CD8-positive, alpha-beta memory T cell (primary cell): ENCODE measurements at regions not wholly inside any gene's neighbourhood (a gene's known extent, or its start where the extent isn't known, plus 50 kb on each side); places are given as distances from the start of the nearest gene placed in this dataset.

Source experiments
- CTCF ChIA-PET: fragments of 350-600 bp; sonication (Branson Sonifier 250); formaldehyde crosslinking; loops from one replicate; lab custom pipeline; 2021; ENCODE audit warnings: antibody characterized with exemption; lab: Charles Lee
- POLR2A ChIA-PET: fragments of 350-600 bp; sonication (Branson Sonifier 250); formaldehyde crosslinking; loops from one replicate; lab custom pipeline; 2021; ENCODE audit warnings: antibody characterized with exemption; lab: Charles Lee
- DNase-seq, 5 donors: peaks; one replicate each; pipeline versions ENCODE4 v3.0.0 to v3.0.0-alpha.2; 2020 to 2022; ENCODE audit warnings: mixed read lengths in 1 of 5
- H3K27ac ChIP-seq: one replicate; pipeline ENCODE4 v1.7.0; 2013; ENCODE audit warnings: low read depth, mild to moderate bottlenecking, low read length, moderate library complexity
- H3K27me3 ChIP-seq: 2 replicates; pipeline ENCODE4 v1.7.0; 2013; ENCODE audit warnings: low read length, mild to moderate bottlenecking; ENCODE audit not compliant: insufficient read depth, poor library complexity, severe bottlenecking
- H3K36me3 ChIP-seq: 2 replicates; pipeline ENCODE4 v1.7.0; 2013; ENCODE audit warnings: mild to moderate bottlenecking, low read length, moderate library complexity; ENCODE audit not compliant: insufficient read depth
- H3K4me1 ChIP-seq: 2 replicates; pipeline ENCODE4 v1.7.0; 2013; ENCODE audit warnings: mild to moderate bottlenecking, low read length, moderate library complexity; ENCODE audit not compliant: insufficient read depth
- H3K4me3 ChIP-seq: 2 replicates; pipeline ENCODE4 v1.7.0; 2013; ENCODE audit warnings: mild to moderate bottlenecking, low read length
- H3K9me3 ChIP-seq: 2 replicates; pipeline ENCODE4 v1.7.0; 2013; ENCODE audit warnings: mild to moderate bottlenecking, low read length
- H3K27ac Mint-ChIP-seq, 8 donors: one replicate each; pipeline ENCODE4 v1.8.0; 2020 to 2021; ENCODE audit warnings: mixed read lengths in 8 of 8, mild to moderate bottlenecking in 6 of 8, inconsistent platforms in 3 of 8, moderate library complexity in 3 of 8
- H3K27me3 Mint-ChIP-seq, 2 donors: one replicate each; pipeline ENCODE4 v1.8.0; 2020 to 2021; ENCODE audit warnings: mixed read lengths in 2 of 2, mild to moderate bottlenecking in 1 of 2, moderate library complexity in 1 of 2
- H3K36me3 Mint-ChIP-seq, 3 donors: one replicate each; pipeline ENCODE4 v1.8.0; 2020 to 2021; ENCODE audit warnings: mixed read lengths in 3 of 3, inconsistent platforms in 1 of 3, mild to moderate bottlenecking in 1 of 3
- H3K4me1 Mint-ChIP-seq, 3 donors: one replicate each; pipeline ENCODE4 v1.8.0; 2020 to 2021; ENCODE audit warnings: mixed read lengths in 3 of 3, inconsistent platforms in 1 of 3, mild to moderate bottlenecking in 1 of 3
- H3K4me3 Mint-ChIP-seq, 7 donors: one replicate each; pipeline ENCODE4 v1.8.0; 2020 to 2021; ENCODE audit warnings: mixed read lengths in 7 of 7, mild to moderate bottlenecking in 6 of 7, moderate library complexity in 4 of 7, inconsistent platforms in 2 of 7
- H3K9me3 Mint-ChIP-seq, 5 donors: one replicate each; pipeline ENCODE4 v1.8.0; 2020 to 2022; ENCODE audit warnings: mixed read lengths in 5 of 5, mild to moderate bottlenecking in 3 of 5, moderate library complexity in 2 of 5, inconsistent platforms in 1 of 5

- Mint-ChIP-seq H3K27me3 (peaks cover 2 to 18% of the 10 kb centered on the region in 2 donors), H3K4me3 (no peak overlapping the region), H3K9me3 (no peaks in the 10 kb centered on the region), H3K4me1 (no peaks in the 10 kb centered on the region), H3K36me3 (no peaks in the 10 kb centered on the region), H3K27ac (no peak overlapping the region)
- Histone ChIP-seq H3K27ac (no peak overlapping the region), H3K36me3 (no peaks in the 10 kb centered on the region), H3K9me3 (no peaks in the 10 kb centered on the region), H3K4me1 (no peaks in the 10 kb centered on the region), H3K27me3 (no peaks in the 10 kb centered on the region), H3K4me3 (no peak overlapping the region)
- DNase-seq, result no peak
- CTCF ChIA-PET, result interaction anchor here (1.5 to 1.9 kb wide), 2 partner anchors 653 kb away, joined by 3 to 16 read pairs; no protein-coding TSS in a partner anchor
- POLR2A ChIA-PET, result no interaction called here
Observed at GRCh38 chr3:87351937-87352336, 75.6 kb upstream of the POU1F1 start.

GRCh38 chr3:87350367-87351199, 74.2 kb upstream of the POU1F1 start:
- ChIA-PET CTCF (interaction anchor here (0.6 to 1.9 kb wide), 20 partner anchors 11 to 869 kb away, joined by 3 to 16 read pairs (median 4); no protein-coding TSS in a partner anchor), POLR2A (no interaction called here)
- Mint-ChIP-seq H3K36me3 (no peaks in the 10 kb centered on the region), H3K4me3 (no peak overlapping the region), H3K27ac (no peak overlapping the region), H3K9me3 (no peaks in the 10 kb centered on the region), H3K4me1 (no peaks in the 10 kb centered on the region), H3K27me3 (peaks cover 2 to 20% of the 10 kb centered on the region in 2 donors)
- Histone ChIP-seq H3K27ac (no peak overlapping the region), H3K36me3 (no peaks in the 10 kb centered on the region), H3K9me3 (no peaks in the 10 kb centered on the region), H3K4me1 (no peaks in the 10 kb centered on the region), H3K4me3 (no peak overlapping the region), H3K27me3 (no peaks in the 10 kb centered on the region)
- peak in 4 of 5 donors; percentile 2 to 52 (median 42) for DNase-seq

DNA sequence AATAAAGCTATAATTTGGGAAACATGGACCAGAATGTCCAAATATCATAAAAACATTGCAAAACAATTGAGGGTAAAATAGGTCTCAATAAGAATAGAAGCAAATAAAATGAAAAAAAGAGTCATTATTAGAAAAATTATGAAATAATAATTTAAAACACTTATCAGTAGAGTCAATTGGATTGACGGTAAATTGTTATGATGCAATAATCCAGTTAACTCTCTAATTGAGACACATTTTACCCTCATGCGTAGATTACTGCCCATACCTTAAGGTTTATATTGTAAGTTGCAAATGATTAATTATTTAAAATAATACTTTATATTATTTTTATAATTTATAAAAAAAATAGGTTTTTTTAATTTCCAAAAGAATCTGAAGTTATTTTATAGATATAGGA, 73.4 kb upstream of the POU1F1 start:
- no peak overlapping the region for H3K4me3 Mint-ChIP-seq
- H3K27ac Mint-ChIP-seq, result no peak overlapping the region
- no peaks in the 10 kb centered on the region for H3K36me3 Mint-ChIP-seq
- H3K4me1 Mint-ChIP-seq, result no peaks in the 10 kb centered on the region
- no peak overlapping the region for H3K27ac ChIP-seq
- no peaks in the 10 kb centered on the region for H3K4me1 ChIP-seq
- H3K4me3 ChIP-seq, result no peak overlapping the region
- H3K9me3 ChIP-seq, result no peaks in the 10 kb centered on the region
- POLR2A ChIA-PET, result no interaction called here
- H3K9me3 Mint-ChIP-seq, result no peaks in the 10 kb centered on the region
- no peaks in the 10 kb centered on the region for H3K27me3 ChIP-seq
- CTCF ChIA-PET, result interaction anchor here (1.4 to 1.9 kb wide), 5 partner anchors 655 to 831 kb away, joined by 3 to 16 read pairs (median 7); no protein-coding TSS in a partner anchor
- no peak for DNase-seq
- no peaks in the 10 kb centered on the region for H3K36me3 ChIP-seq
- H3K27me3 Mint-ChIP-seq, result peaks cover 2 to 20% of the 10 kb centered on the region in 2 donors

- peaks cover 0 to 12% (median 0%) of the 10 kb centered on the region in 3 donors for H3K4me1 Mint-ChIP-seq
- H3K27ac Mint-ChIP-seq, result no peak overlapping the region
- H3K4me3 Mint-ChIP-seq, result no peak overlapping the region
- POLR2A ChIA-PET, result no interaction called here
- no peaks in the 10 kb centered on the region for H3K27me3 ChIP-seq
- no peak overlapping the region for H3K4me3 ChIP-seq
- H3K9me3 Mint-ChIP-seq, result peaks cover 0 to 1% (median 0%) of the 10 kb centered on the region in 5 donors
- peaks cover 0 to 2% of the 10 kb centered on the region in 2 donors for H3K27me3 Mint-ChIP-seq
- H3K36me3 Mint-ChIP-seq, result no peaks in the 10 kb centered on the region
- H3K36me3 ChIP-seq, result no peaks in the 10 kb centered on the region
- H3K4me1 ChIP-seq, result no peaks in the 10 kb centered on the region
- no peak for DNase-seq
- no peaks in the 10 kb centered on the region for H3K9me3 ChIP-seq
- CTCF ChIA-PET, result interaction anchor here (0.9 kb wide), 1 partner anchor 14 kb away, joined by 3 read pairs; no protein-coding TSS in a partner anchor
- no peak overlapping the region for H3K27ac ChIP-seq
Observed at GRCh38 chr3:87336761-87337160, 60.4 kb upstream of the POU1F1 start.

- CTCF ChIA-PET, result interaction anchor here (0.9 kb wide), 1 partner anchor 15 kb away, joined by 3 read pairs; no protein-coding TSS in a partner anchor
- peaks cover 0 to 2% of the 10 kb centered on the region in 2 donors for H3K27me3 Mint-ChIP-seq
- H3K27ac Mint-ChIP-seq, result no peak overlapping the region
- Histone ChIP-seq H3K27ac (no peak overlapping the region), H3K4me3 (no peak overlapping the region), H3K9me3 (no peaks in the 10 kb centered on the region), H3K36me3 (no peaks in the 10 kb centered on the region), H3K4me1 (no peaks in the 10 kb centered on the region), H3K27me3 (no peaks in the 10 kb centered on the region)
- H3K4me3 Mint-ChIP-seq, result no peak overlapping the region
- no peaks in the 10 kb centered on the region for H3K9me3 Mint-ChIP-seq
- no peaks in the 10 kb centered on the region for H3K36me3 Mint-ChIP-seq
- peaks cover 0 to 12% (median 0%) of the 10 kb centered on the region in 3 donors for H3K4me1 Mint-ChIP-seq
- DNase-seq, result no peak
- POLR2A ChIA-PET, result no interaction called here
Observed at GRCh38 chr3:87335931-87336330, 59.5 kb upstream of the POU1F1 start.

- no peaks in the 10 kb centered on the region for H3K36me3 ChIP-seq
- Mint-ChIP-seq H3K4me1 (peaks cover 0 to 12% (median 0%) of the 10 kb centered on the region in 3 donors), H3K4me3 (no peak overlapping the region), H3K36me3 (no peaks in the 10 kb centered on the region), H3K27me3 (peaks cover 0 to 2% of the 10 kb centered on the region in 2 donors), H3K9me3 (no peaks in the 10 kb centered on the region), H3K27ac (no peak overlapping the region)
- no peak overlapping the region for H3K27ac ChIP-seq
- ChIA-PET POLR2A (no interaction called here), CTCF (no interaction called here)
- H3K9me3 ChIP-seq, result no peaks in the 10 kb centered on the region
- H3K4me1 ChIP-seq, result no peaks in the 10 kb centered on the region
- no peak overlapping the region for H3K4me3 ChIP-seq
- no peaks in the 10 kb centered on the region for H3K27me3 ChIP-seq
- no peak for DNase-seq
Observed at GRCh38 chr3:87333393-87333892, 57.1 kb upstream of the POU1F1 start.

GRCh38 chr3:87332789-87333188, 56.4 kb upstream of the POU1F1 start:
- H3K9me3 ChIP-seq, result no peaks in the 10 kb centered on the region
- H3K36me3 Mint-ChIP-seq, result no peaks in the 10 kb centered on the region
- H3K9me3 Mint-ChIP-seq, result no peaks in the 10 kb centered on the region
- no peaks in the 10 kb centered on the region for H3K36me3 ChIP-seq
- H3K4me3 Mint-ChIP-seq, result no peak overlapping the region
- H3K4me1 Mint-ChIP-seq, result peaks cover 0 to 12% (median 0%) of the 10 kb centered on the region in 3 donors
- H3K4me3 ChIP-seq, result no peak overlapping the region
- no peaks in the 10 kb centered on the region for H3K4me1 ChIP-seq
- peaks cover 0 to 2% of the 10 kb centered on the region in 2 donors for H3K27me3 Mint-ChIP-seq
- no peaks in the 10 kb centered on the region for H3K27me3 ChIP-seq
- no peak overlapping the region for H3K27ac Mint-ChIP-seq
- no peak overlapping the region for H3K27ac ChIP-seq
- DNase-seq, result no peak
- ChIA-PET CTCF (no interaction called here), POLR2A (no interaction called here)

- no peaks in the 10 kb centered on the region for H3K27me3 ChIP-seq
- Mint-ChIP-seq H3K4me1 (peaks cover 0 to 12% (median 0%) of the 10 kb centered on the region in 3 donors), H3K36me3 (no peaks in the 10 kb centered on the region), H3K9me3 (peaks cover 0 to 3% (median 0%) of the 10 kb centered on the region in 5 donors), H3K27ac (no peak overlapping the region), H3K27me3 (no peaks in the 10 kb centered on the region), H3K4me3 (no peak overlapping the region)
- DNase-seq, result no peak
- H3K9me3 ChIP-seq, result no peaks in the 10 kb centered on the region
- ChIA-PET CTCF (no interaction called here), POLR2A (no interaction called here)
- H3K36me3 ChIP-seq, result no peaks in the 10 kb centered on the region
- H3K27ac ChIP-seq, result no peak overlapping the region
- H3K4me1 ChIP-seq, result no peaks in the 10 kb centered on the region
- no peak overlapping the region for H3K4me3 ChIP-seq
Observed at GRCh38 chr3:87329065-87329464, 52.7 kb upstream of the POU1F1 start.
